Skin epidermis (tissue), 12 donors: ENCODE measurements at regions not wholly inside any gene's neighbourhood (a gene's known extent, or its start where the extent isn't known, plus 50 kb on each side); places are given as distances from the start of the nearest gene placed in this dataset.
A peak's percentile ranks its signal among the peaks of the same experiment; 100 is the strongest.

Experiments
- H3K27ac ChIP-seq, 21 experiments: fragments of 200-600 bp; sonication (generic) in 11 of 21; one replicate each; pipeline ENCODE4 v1.5.0; 2020; ENCODE audit warnings: mild to moderate bottlenecking in 3 of 21, inconsistent platforms in 2 of 21, moderate library complexity in 2 of 21
- H3K4me3 ChIP-seq, 7 experiments: fragments of 200-600 bp; sonication (generic) in 2 of 7; one replicate each; pipeline ENCODE4 v1.5.0; 2020; ENCODE audit warnings: inconsistent platforms in 2 of 7, mild to moderate bottlenecking in 2 of 7, moderate library complexity in 1 of 7

DNA sequence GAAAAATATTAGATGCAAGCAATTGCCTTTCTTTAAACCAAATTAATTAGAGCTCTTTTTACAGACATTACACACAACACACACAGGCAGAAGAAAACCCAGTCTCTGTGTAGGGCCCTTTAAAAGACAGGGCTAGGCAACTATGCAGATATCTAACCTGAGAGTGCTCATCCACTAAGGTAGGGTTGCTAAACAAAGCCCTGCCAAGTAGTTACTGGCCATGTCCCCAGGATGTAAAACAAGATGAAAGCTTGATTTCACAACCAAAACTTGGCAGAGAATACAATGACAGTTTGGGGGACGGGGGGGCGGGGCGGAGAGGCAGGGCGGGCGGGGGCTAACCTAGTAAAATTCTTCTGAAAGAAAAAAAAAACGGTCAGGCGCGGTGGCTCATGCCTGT lies 669.0 kb upstream of the CA10 start:
- Histone ChIP-seq H3K27ac (no peak overlapping the region), H3K4me3 (no peak overlapping the region)

GRCh38 chr17:52824542-52824941 lies 666.0 kb upstream of the CA10 start:
- Histone ChIP-seq H3K4me3 (no peak overlapping the region), H3K27ac (no peak overlapping the region)

DNA sequence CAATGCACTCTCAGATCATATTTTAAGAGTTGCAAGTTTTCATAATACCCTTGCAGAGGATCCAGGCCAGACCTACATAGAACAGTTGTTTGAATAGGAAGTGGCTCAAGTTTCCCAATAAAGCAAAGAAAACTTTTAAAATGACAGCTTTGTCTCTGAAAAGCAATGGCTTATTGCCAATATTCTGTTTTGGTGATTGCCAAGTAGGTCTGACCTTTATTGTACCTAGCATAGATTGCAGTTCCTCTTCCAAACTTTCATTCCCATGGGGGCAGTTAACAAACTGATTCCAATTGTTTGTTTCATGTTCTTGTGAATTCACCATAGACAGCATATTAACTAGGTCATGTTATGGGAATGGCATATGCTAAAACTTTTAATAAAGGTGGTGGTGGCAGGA lies 664.6 kb upstream of the CA10 start:
- Histone ChIP-seq H3K27ac (no peak overlapping the region), H3K4me3 (no peak overlapping the region)

DNA sequence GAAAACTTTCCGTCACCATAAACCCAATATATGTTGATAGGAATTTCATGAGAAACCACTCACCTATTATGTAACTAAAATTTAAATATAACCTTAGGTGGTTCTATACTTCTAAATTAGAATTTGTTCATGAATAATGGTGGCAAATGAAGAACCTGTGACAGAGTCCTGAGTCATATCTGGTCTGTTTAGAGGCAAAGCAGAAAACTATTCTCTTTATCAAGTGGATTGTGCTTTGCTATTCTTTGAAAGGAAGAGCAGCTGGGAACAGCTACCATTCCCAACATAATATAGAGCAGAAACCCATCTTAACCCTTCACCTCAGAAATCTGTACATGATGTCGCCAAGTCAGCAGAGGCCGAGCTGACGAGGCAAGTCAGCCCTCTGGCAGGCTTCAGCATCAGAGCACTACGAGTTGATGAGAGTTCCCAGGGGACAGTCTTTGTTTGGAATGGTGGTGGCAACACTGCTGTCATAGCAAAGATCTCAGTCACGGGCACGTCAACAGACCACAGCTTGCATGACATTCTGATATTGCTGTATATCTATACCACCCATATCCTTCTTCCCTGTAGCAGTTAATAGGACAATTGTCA lies 631.9 kb upstream of the CA10 start:
- no peak overlapping the region for H3K27ac ChIP-seq
- H3K4me3 ChIP-seq: no peak overlapping the region

GRCh38 chr17:52789829-52790228 lies 631.3 kb upstream of the CA10 start:
- H3K4me3 ChIP-seq: no peak overlapping the region
- no peak overlapping the region for H3K27ac ChIP-seq

DNA sequence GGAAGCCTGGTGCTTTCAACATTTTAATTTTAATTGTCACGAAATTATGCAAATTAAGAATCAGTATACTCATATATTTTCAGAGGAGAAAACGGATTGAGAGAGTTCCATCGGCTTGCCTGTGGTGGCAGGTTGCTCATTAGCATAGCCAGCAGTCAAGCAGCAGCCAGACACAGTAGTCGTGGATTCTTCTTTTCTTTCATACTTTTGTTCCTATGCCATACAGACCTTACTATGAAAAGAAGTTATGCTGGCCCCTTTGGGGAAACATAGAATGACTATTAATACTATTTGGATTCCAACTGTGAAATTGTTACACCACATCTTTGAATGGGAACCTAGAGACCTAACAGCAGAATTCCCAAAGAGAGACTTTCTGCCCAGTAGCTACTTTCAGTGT lies 617.7 kb upstream of the CA10 start:
- no peak overlapping the region for H3K27ac ChIP-seq
- H3K4me3 ChIP-seq: no peak overlapping the region

DNA sequence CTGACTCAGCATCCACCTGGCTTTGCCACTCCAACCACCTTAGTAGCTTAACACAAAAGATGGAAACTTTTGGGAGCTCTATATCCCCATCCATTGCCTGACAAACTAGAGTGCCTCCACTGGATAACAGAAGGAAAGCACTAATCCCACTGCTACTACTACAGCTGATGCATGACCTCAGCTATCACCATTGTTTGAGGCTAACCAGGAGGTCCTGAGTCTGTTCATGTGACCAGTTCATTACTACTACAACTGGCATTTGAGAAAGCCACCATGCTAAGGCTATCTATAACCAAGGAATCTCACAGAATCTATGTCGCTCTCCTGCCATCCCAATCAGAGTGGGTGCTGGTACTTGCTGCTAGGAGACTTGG lies 604.3 kb upstream of the CA10 start:
- H3K27ac ChIP-seq: no peak overlapping the region

DNA sequence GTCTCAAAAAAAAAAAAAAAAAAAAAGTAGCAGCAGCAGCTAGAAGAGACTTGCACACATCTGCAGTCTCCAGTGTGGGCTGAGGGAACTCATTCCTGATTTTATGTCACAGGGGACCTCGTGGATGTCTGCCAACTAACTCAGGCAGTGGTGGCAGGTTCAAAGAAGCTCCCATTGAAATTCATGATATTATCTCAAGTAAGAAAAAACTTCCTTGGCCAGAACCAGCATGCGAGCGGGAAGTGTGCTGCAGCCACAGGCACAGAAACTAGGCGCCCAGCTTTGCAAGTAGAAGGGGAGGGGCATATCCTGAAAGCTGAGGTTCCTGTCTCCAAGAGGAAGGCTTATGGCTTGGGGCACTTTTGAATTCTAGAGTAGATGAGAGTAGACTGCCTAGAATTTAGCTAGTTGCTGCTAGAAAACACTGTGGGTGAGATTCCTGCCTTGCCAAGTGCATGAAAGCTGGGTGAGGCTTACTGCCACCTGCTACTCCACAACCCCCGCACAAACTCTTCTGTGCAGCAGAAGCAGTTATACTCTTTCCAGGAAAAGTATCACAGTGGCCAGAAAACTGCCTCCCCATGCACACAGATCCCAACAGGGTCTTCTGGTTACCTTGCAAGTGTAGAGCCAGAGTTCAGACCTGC lies 603.8 kb upstream of the CA10 start:
- no peak overlapping the region for H3K27ac ChIP-seq
- no peak overlapping the region for H3K4me3 ChIP-seq

More for the DNA sequence above, 604.3 kb upstream of the CA10 start:
- no peak overlapping the region for H3K4me3 ChIP-seq

DNA sequence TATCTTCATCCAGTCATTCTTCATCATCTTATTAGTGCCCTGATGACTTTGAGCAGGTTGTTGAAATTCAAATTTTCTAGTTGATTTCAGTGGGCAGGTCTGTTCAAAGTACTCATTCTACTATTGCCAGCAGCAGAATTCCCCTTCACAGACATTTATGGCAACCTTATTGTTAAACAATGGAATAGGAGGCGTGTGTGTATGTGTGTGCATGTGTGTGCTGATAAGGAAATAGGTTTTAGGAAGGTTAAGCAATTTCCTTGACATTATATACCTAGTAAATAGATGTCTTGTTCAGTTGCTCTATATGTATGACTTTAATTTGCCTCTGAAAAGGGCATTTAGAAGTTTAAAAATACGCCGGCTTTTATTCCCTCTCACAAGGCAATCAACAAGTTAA lies 601.4 kb upstream of the CA10 start:
- Histone ChIP-seq H3K4me3 (no peak overlapping the region), H3K27ac (no peak overlapping the region)

- Histone ChIP-seq H3K27ac (no peak overlapping the region), H3K4me3 (no peak overlapping the region)
Measured at GRCh38 chr17:52758481-52758880, 600.0 kb upstream of the CA10 start.

GRCh38 chr17:52756746-52757145 lies 598.2 kb upstream of the CA10 start:
- Histone ChIP-seq H3K27ac (no peak overlapping the region), H3K4me3 (no peak overlapping the region)

DNA sequence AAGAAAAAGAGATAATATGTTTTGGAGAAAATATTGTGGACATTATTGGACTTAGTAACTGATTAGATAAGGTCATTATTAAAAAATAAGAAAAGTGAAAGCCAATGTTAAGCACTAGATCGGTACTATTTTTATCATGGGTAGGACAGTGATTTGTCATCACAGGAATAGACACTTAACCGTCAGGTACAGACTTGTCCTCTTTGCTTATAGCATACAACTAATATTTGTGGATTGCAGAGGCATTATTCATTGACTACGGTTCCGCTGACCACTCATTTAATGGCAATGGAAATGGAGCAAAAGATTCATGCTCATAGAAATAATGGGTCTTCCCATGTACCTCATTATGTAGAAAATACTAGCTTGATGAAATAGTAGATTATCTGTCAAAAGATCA lies 596.3 kb upstream of the CA10 start:
- Histone ChIP-seq H3K27ac (no peak overlapping the region), H3K4me3 (no peak overlapping the region)

GRCh38 chr17:52751051-52751450 lies 592.5 kb upstream of the CA10 start:
- Histone ChIP-seq H3K4me3 (no peak overlapping the region), H3K27ac (no peak overlapping the region)

DNA sequence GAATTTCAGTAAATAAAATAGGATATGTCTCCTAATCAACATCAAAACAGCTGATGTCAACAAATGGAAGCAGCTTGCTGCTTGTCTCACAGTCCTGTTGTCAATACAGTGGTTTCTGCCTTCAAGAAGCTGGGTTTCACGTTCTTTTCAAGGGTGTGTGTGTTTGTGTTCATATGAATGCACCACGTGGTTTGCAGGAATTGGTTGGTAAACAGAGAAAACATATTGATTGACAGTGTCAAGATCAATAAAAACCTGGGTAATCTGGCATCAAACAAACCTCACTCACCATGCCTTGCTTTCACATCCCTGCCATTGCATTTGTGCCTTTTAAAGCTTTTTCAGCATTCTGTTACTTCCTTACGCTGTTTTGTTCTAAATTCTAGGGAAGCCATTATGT lies 585.7 kb upstream of the CA10 start:
- Histone ChIP-seq H3K27ac (no peak overlapping the region), H3K4me3 (no peak overlapping the region)

DNA sequence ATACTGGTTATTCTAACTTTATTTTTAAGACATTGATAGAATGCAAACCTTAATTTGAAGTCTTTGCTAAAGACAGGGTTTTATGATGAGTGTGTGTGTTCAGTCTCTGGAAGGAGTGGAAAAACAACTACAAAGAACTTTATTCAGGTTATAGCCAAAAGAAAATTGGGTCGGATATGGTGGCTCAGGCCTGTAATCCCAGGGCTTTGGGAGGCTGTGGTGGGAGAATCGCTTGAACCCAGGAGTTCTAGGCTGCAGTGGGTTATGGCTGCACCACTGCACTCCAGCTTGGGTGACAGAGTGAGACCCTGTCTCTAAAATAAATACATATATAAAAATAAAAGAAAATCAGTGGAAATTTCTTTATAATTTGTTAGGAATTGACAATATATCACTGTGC lies 581.5 kb upstream of the CA10 start:
- Histone ChIP-seq H3K27ac (no peak overlapping the region), H3K4me3 (no peak overlapping the region)

GRCh38 chr17:52738791-52739190 lies 580.3 kb upstream of the CA10 start:
- Histone ChIP-seq H3K4me3 (no peak overlapping the region), H3K27ac (peak overlapping the region in 1 of 21 experiments; percentile 44)

- H3K4me3 ChIP-seq: no peak overlapping the region
- H3K27ac ChIP-seq: no peak overlapping the region
Measured at GRCh38 chr17:52737071-52737470, 578.6 kb upstream of the CA10 start.

DNA sequence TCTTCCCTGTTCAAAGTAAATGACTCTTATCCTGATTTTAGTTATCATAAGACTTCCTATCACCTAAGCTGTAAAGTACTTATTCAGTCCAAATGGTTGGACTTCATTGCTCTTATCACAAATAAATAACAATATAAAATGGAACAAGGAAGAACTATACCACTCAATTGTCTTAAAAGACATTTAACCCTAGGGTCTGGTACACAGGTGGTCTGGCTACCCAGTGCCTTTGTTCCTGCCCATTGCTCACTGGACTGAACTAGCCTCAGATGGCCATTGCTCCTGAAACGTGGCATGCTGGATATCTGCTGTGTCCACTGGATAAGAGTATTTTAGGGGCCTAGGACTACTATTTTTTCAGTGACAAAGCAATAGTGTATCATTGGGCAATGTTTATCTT lies 574.3 kb upstream of the CA10 start:
- Histone ChIP-seq H3K27ac (no peak overlapping the region), H3K4me3 (no peak overlapping the region)

DNA sequence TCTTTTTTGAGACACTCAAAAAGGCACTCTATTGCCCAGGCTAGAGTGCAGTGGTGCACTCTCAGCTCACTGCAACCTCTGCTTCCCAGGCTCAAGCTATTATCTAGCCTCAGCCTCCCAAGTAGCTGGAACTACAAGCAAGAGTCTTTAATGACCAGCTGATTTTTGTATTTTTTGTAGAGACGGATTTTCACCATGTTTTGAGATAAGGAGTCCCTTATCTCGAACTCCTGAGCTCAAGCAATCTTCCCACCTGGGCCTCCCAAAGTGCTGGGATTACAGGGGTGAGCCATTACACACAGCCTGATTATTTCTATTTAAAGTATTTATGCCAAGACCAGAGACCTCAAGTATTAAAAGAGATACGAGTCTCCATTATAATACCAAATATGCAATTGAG lies 566.1 kb upstream of the CA10 start:
- Histone ChIP-seq H3K27ac (no peak overlapping the region), H3K4me3 (no peak overlapping the region)

GRCh38 chr17:52721910-52722309 lies 563.4 kb upstream of the CA10 start:
- H3K4me3 ChIP-seq: no peak overlapping the region

DNA sequence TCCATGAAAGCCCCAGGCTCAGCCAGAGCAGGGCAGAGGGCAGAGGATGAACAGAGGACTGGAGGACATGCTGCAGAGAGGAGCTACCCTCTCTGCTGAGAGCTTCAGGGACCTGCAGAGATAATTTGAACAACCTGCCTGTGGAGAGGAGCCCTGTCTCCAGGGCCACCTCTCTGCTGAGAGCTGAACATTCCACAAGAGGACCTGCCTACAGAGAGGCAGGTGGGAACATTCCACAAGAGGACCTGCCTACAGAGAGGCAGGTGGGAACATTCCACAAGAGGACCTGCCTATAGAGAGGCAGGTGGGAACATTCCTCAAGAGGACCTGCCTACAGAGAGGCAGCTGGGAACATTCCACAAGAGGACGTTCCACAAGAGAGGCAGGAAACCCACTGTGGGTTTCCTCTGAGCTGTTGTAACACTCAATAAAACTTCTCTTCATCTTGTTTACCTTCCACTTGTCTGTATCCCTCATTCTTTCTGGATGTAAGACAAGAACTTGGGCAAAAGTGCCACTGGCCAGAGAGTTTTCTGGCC lies 551.9 kb upstream of the CA10 start:
- H3K27ac ChIP-seq: no peak overlapping the region
- H3K4me3 ChIP-seq: no peak overlapping the region

More at GRCh38 chr17:52721910-52722309, 563.4 kb upstream of the CA10 start:
- no peak overlapping the region for H3K27ac ChIP-seq

DNA sequence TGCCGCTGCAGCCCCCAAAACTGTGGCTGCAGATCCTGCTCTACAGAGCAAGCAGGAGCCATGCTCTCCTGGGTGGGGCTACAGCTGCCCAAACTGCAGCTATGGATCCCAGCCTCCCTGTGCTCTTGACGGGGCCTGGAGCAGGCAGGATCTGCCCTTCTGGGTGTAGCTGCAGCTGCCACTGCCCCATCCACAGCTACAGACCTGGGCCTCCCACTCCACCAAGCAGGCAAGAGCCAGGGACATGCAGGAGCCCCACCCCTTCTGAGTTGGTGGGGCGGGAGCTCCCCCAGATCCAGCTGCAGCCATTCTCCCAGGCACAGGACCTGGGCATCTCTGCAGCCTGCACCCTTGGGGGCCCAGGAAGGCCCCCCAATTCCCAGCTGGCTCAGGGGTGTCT lies 551.2 kb upstream of the CA10 start:
- Histone ChIP-seq H3K27ac (no peak overlapping the region), H3K4me3 (no peak overlapping the region)
